NCI-H345 treated with DMSO at 0.1 percent for 48 hours (cell line): ENCODE measurements at regions not wholly inside any gene's neighbourhood (a gene's known extent, or its start where the extent isn't known, plus 50 kb on each side); places are given as distances from the start of the nearest gene placed in this dataset.
"Not testable (repeated sequence)": the region's sequence is repeated elsewhere in the genome, so short reads cannot be mapped to it uniquely, and the experiment has no call there.

ENCODE experiments used
- DNase-seq: peaks from one replicate; lab custom pipeline; 2025; ENCODE audit not compliant: unreplicated experiment; lab: John Stamatoyannopoulos, UW

- no peak for DNase-seq
Measured at GRCh38 chr17:68135141-68135887, 99.8 kb downstream of the KPNA2 start.

- no peak for DNase-seq
Measured at GRCh38 chr17:68141050-68141449, 105.5 kb downstream of the KPNA2 start.

GRCh38 chr17:68142595-68142994 is 105.2 kb upstream of the AMZ2 start:
- DNase-seq, result no peak

GRCh38 chr17:68143425-68143824 is 104.4 kb upstream of the AMZ2 start:
- no peak for DNase-seq

- no peak for DNase-seq
Measured at GRCh38 chr17:68145088-68145487, 102.8 kb upstream of the AMZ2 start.

- DNase-seq, result no peak
Measured at GRCh38 chr17:68148936-68149335, 98.9 kb upstream of the AMZ2 start.

GRCh38 chr17:68152161-68152571 is 95.7 kb upstream of the AMZ2 start:
- DNase-seq, result no peak

GRCh38 chr17:68155692-68156091 is 92.2 kb upstream of the AMZ2 start:
- DNase-seq, result no peak

- no peak for DNase-seq
Measured at GRCh38 chr17:68161644-68162428, 86.0 kb upstream of the AMZ2 start.

- DNase-seq, result not testable (repeated sequence)
Measured at GRCh38 chr17:68168273-68169164, 79.3 kb upstream of the AMZ2 start.

- not testable (repeated sequence) for DNase-seq
Measured at GRCh38 chr17:68169165-68169821, 78.5 kb upstream of the AMZ2 start.

- no peak for DNase-seq
Measured at GRCh38 chr17:68169840-68170239, 78.0 kb upstream of the AMZ2 start.

- no peak for DNase-seq
Measured at GRCh38 chr17:68170246-68170645, 77.6 kb upstream of the AMZ2 start.

GRCh38 chr17:68172461-68172954 is 75.3 kb upstream of the AMZ2 start:
- peak; percentile 26 for DNase-seq

- no peak for DNase-seq
Measured at GRCh38 chr17:68175416-68175815, 72.4 kb upstream of the AMZ2 start.

GRCh38 chr17:68175905-68176304 is 71.9 kb upstream of the AMZ2 start:
- no peak for DNase-seq

GRCh38 chr17:68176718-68177117 is 71.1 kb upstream of the AMZ2 start:
- DNase-seq, result no peak

GRCh38 chr17:68178831-68179230 is 69.0 kb upstream of the AMZ2 start:
- no peak for DNase-seq

- DNase-seq, result peak; percentile 20
Measured at GRCh38 chr17:68179236-68179925, 68.5 kb upstream of the AMZ2 start.

GRCh38 chr17:68179926-68180285 is 67.9 kb upstream of the AMZ2 start:
- DNase-seq, result no peak
